D721Med (cell line): ENCODE measurements at regions not wholly inside any gene's neighbourhood (a gene's known extent, or its start where the extent isn't known, plus 50 kb on each side); places are given as distances from the start of the nearest gene placed in this dataset.

Source experiments
- DNase-seq: peaks from one replicate; pipeline ENCODE4 v3.0.0; 2011; ENCODE audit warnings: low spot score; ENCODE audit not compliant: insufficient read length
- FAIRE-seq: peaks from 2 replicates; lab custom pipeline; 2011; peaks lifted over from hg19 to GRCh38; lab: Jason Lieb, UNC
- CTCF ChIP-seq: IDR thresholded peaks from 2 replicates; pipeline ENCODE4 v1.5.1; 2012; ENCODE audit warnings: mild to moderate bottlenecking, control low read depth; ENCODE audit not compliant: insufficient read depth; ENCODE audit errors: missing control alignments

- no peak for FAIRE-seq
- DNase-seq: no peak
- TF ChIP-seq CTCF: no peak
These were observed 84.9 kb downstream of the NCOR2 start for GRCh38 chr12:124482567-124482893.

GRCh38 chr12:124481772-124482566 is 85.4 kb downstream of the NCOR2 start:
- TF ChIP-seq CTCF: no peak
- FAIRE-seq (no peak), DNase-seq (no peak)

- TF ChIP-seq CTCF: no peak
- FAIRE-seq (no peak), DNase-seq (no peak)
These were observed 86.1 kb downstream of the NCOR2 start for GRCh38 chr12:124481257-124481750.

GRCh38 chr12:124480469-124481256 is 86.7 kb downstream of the NCOR2 start:
- DNase-seq: peak; percentile 90
- no peak for FAIRE-seq
- no peak for TF ChIP-seq CTCF

GRCh38 chr12:124479680-124480468 is 87.5 kb downstream of the NCOR2 start:
- TF ChIP-seq CTCF: no peak
- FAIRE-seq (no peak), DNase-seq (no peak)

GRCh38 chr12:124478985-124479645 is 88.3 kb downstream of the NCOR2 start:
- DNase-seq (no peak), FAIRE-seq (no peak)
- TF ChIP-seq CTCF: no peak
